ENCODE measurements at regions not wholly inside any gene's neighbourhood (a gene's known extent, or its start where the extent isn't known, plus 50 kb on each side); places are given as distances from the start of the nearest gene placed in this dataset.

- Histone ChIP-seq H3K27ac (no peak overlapping the region), H3K36me3 (ENCODE audit: insufficient read depth) (no peaks in the 10 kb centered on the region), H3K4me2 (no peak overlapping the region), H4K20me1 (ENCODE audit: insufficient read depth) (no peaks in the 10 kb centered on the region), H3K4me3 (IDR thresholded peaks at IDR 0.05; ENCODE audit: insufficient read depth, low read depth, low read length) (no peak overlapping the region), H3K9ac (no peak overlapping the region), H3K4me1 (ENCODE audit: low read depth, poor library complexity, severe bottlenecking) (no peaks in the 10 kb centered on the region), H3K27me3 (ENCODE audit: insufficient read depth, low read depth) (no peaks in the 10 kb centered on the region), H3K79me2 (ENCODE audit: insufficient read depth, low read depth) (no peaks in the 10 kb centered on the region), H2AFZ (ENCODE audit: low read depth) (no peak overlapping the region)
- TF ChIP-seq CTCF (conservative IDR thresholded peaks at IDR 0.05; ENCODE audit: low read depth, low read length) = no peak
Observed at GRCh38 chr5:2265341-2265740, 382.6 kb upstream of the IRX4 start.

- H3K36me3 ChIP-seq (ENCODE audit: insufficient read depth) = no peaks in the 10 kb centered on the region
- H3K9ac ChIP-seq = no peak overlapping the region
- TF ChIP-seq CTCF (conservative IDR thresholded peaks at IDR 0.05; ENCODE audit: low read depth, low read length) = no peak
- no peaks in the 10 kb centered on the region for H3K4me1 ChIP-seq (ENCODE audit: low read depth, poor library complexity, severe bottlenecking)
- H3K79me2 ChIP-seq (ENCODE audit: insufficient read depth, low read depth) = no peaks in the 10 kb centered on the region
- H3K27ac ChIP-seq = no peak overlapping the region
- H3K27me3 ChIP-seq (ENCODE audit: insufficient read depth, low read depth) = no peaks in the 10 kb centered on the region
- no peak overlapping the region for H3K4me3 ChIP-seq (IDR thresholded peaks at IDR 0.05; ENCODE audit: insufficient read depth, low read depth, low read length)
- H3K4me2 ChIP-seq = no peak overlapping the region
- H2AFZ ChIP-seq (ENCODE audit: low read depth) = no peak overlapping the region
- H4K20me1 ChIP-seq (ENCODE audit: insufficient read depth) = no peaks in the 10 kb centered on the region
Observed at GRCh38 chr5:2263763-2264162, 381.0 kb upstream of the IRX4 start.

- Histone ChIP-seq H3K27me3 (ENCODE audit: insufficient read depth, low read depth) (no peaks in the 10 kb centered on the region), H3K4me1 (ENCODE audit: low read depth, poor library complexity, severe bottlenecking) (no peaks in the 10 kb centered on the region), H4K20me1 (ENCODE audit: insufficient read depth) (no peaks in the 10 kb centered on the region)
Observed at GRCh38 chr5:2262620-2263019, 379.9 kb upstream of the IRX4 start.

GRCh38 chr5:2261004-2261703 lies 378.4 kb upstream of the IRX4 start:
- Histone ChIP-seq H4K20me1 (ENCODE audit: insufficient read depth) (no peaks in the 10 kb centered on the region), H3K27ac (no peak overlapping the region), H3K27me3 (ENCODE audit: insufficient read depth, low read depth) (no peaks in the 10 kb centered on the region), H3K79me2 (ENCODE audit: insufficient read depth, low read depth) (no peaks in the 10 kb centered on the region), H3K36me3 (ENCODE audit: insufficient read depth) (no peaks in the 10 kb centered on the region), H3K4me3 (IDR thresholded peaks at IDR 0.05; ENCODE audit: insufficient read depth, low read depth, low read length) (no peak overlapping the region), H3K4me1 (ENCODE audit: low read depth, poor library complexity, severe bottlenecking) (no peaks in the 10 kb centered on the region), H2AFZ (ENCODE audit: low read depth) (no peak overlapping the region), H3K4me2 (no peak overlapping the region), H3K9ac (no peak overlapping the region)
- no peak for TF ChIP-seq CTCF (conservative IDR thresholded peaks at IDR 0.05; ENCODE audit: low read depth, low read length)

More at GRCh38 chr5:2262620-2263019, 379.9 kb upstream of the IRX4 start:
- no peak overlapping the region for H3K4me3 ChIP-seq (IDR thresholded peaks at IDR 0.05; ENCODE audit: insufficient read depth, low read depth, low read length)
- no peak for TF ChIP-seq CTCF (conservative IDR thresholded peaks at IDR 0.05; ENCODE audit: low read depth, low read length)
- H3K79me2 ChIP-seq (ENCODE audit: insufficient read depth, low read depth) = no peaks in the 10 kb centered on the region
- H3K9ac ChIP-seq = no peak overlapping the region
- no peaks in the 10 kb centered on the region for H3K36me3 ChIP-seq (ENCODE audit: insufficient read depth)
- no peak overlapping the region for H3K4me2 ChIP-seq
- no peak overlapping the region for H2AFZ ChIP-seq (ENCODE audit: low read depth)
- no peak overlapping the region for H3K27ac ChIP-seq

Data from KMS-11 (cell line).